Aorta (tissue), 5 donors: ENCODE measurements at regions not wholly inside any gene's neighbourhood (a gene's known extent, or its start where the extent isn't known, plus 50 kb on each side); places are given as distances from the start of the nearest gene placed in this dataset.

Experiments
- ATAC-seq: fragments of 200-7000 bp; cut with Tn5 transposase; one replicate; pipeline ENCODE4 v1.9.1; 2022; ENCODE audit warnings: moderate library complexity; ENCODE audit not compliant: low FRiP score
- DNase-seq, 2 donors: peaks; one replicate each; pipeline ENCODE4 v3.0.0-alpha.2; 2020
- H3K27ac ChIP-seq, 2 donors: one replicate each; pipeline ENCODE4 v1.5.1; 2013; ENCODE audit warnings: low read length in 2 of 2, mild to moderate bottlenecking in 2 of 2, moderate library complexity in 2 of 2, control low read depth in 1 of 2, inconsistent platforms in 1 of 2, low read depth in 1 of 2
- H3K27me3 ChIP-seq, 2 donors: one replicate each; pipeline ENCODE4 v1.6.1; 2013; ENCODE audit warnings: control low read depth in 1 of 2, low read length in 1 of 2, mild to moderate bottlenecking in 1 of 2, moderate library complexity in 1 of 2; ENCODE audit not compliant: insufficient read depth in 2 of 2, control insufficient read depth in 1 of 2
- H3K36me3 ChIP-seq, 2 donors: one replicate each; pipeline ENCODE4 v1.6.1; 2013; ENCODE audit warnings: control low read depth in 1 of 2, low read length in 1 of 2, mild to moderate bottlenecking in 1 of 2; ENCODE audit not compliant: insufficient read depth in 2 of 2, control insufficient read depth in 1 of 2
- H3K4me1 ChIP-seq, 2 donors: one replicate each; pipeline ENCODE4 v1.6.1; 2013; ENCODE audit warnings: low read length in 2 of 2, control low read depth in 1 of 2, mild to moderate bottlenecking in 1 of 2, moderate library complexity in 1 of 2; ENCODE audit not compliant: insufficient read depth in 2 of 2, control insufficient read depth in 1 of 2
- H3K4me3 ChIP-seq, 2 donors: one replicate each; pipeline ENCODE4 v1.5.1; 2013; ENCODE audit warnings: low read length in 2 of 2, control low read depth in 1 of 2, mild to moderate bottlenecking in 1 of 2
- H3K9me3 ChIP-seq: one replicate; pipeline ENCODE4 v1.6.1; 2013; ENCODE audit warnings: mild to moderate bottlenecking, low read length; ENCODE audit not compliant: control insufficient read depth
- WGBS, 2 donors: extraction: QIAGEN DNeasy Blood & Tissue Kit; methylation state at CpG; one replicate each; pipeline ENCODE4 v1.1.7; 2013; 5-methylcytosine and 5-hydroxymethylcytosine counted together
- intact Hi-C, 2 donors: fragments of 100-400 bp; cut with DNase I; formaldehyde crosslinking; loops; one replicate each; pipeline versions ENCODE4 v1.14.2 to v1.15.0; 2022
- donor health status: healthy with polysubstance abuse.
- donor health status: Bipolar disorder and iron deficiency.
- donor health status: DM: no; HTN: no; CAD: no.
- donor health status: DM: no; HTN: no; CAD: no.
- donor health status: DM: yes; HTN: yes; CAD: no.

- WGBS, 2 donors, result 80 to 85% methylated on average over 2 of the region's 2 CpGs
- no peak overlapping the region for H3K4me3 ChIP-seq
- ATAC-seq (no peak), DNase-seq (no peak)
- intact Hi-C loops, result no loop called here
- no peaks in the 10 kb centered on the region for H3K36me3 ChIP-seq
- no peak overlapping the region for H3K27ac ChIP-seq
- no peaks in the 10 kb centered on the region for H3K27me3 ChIP-seq
- H3K9me3 ChIP-seq, result peaks cover 4% of the 10 kb centered on the region
- no peaks in the 10 kb centered on the region for H3K4me1 ChIP-seq
These were observed 53.4 kb upstream of the ZKSCAN2 start for GRCh38 chr16:25311039-25311438.
